AG20443 (cell line): ENCODE measurements at regions not wholly inside any gene's neighbourhood (a gene's known extent, or its start where the extent isn't known, plus 50 kb on each side); places are given as distances from the start of the nearest gene placed in this dataset.
A peak's percentile ranks its signal among the peaks of the same experiment; 100 is the strongest.

Experiments used
- DNase-seq: peaks from one replicate; pipeline ENCODE4 v3.0.0; 2012; ENCODE audit warnings: low spot score, mixed read lengths

- DNase-seq, result no peak
These were observed 320.0 kb upstream of the ATP2B1 start for GRCh38 chr12:90028635-90029051.

DNA sequence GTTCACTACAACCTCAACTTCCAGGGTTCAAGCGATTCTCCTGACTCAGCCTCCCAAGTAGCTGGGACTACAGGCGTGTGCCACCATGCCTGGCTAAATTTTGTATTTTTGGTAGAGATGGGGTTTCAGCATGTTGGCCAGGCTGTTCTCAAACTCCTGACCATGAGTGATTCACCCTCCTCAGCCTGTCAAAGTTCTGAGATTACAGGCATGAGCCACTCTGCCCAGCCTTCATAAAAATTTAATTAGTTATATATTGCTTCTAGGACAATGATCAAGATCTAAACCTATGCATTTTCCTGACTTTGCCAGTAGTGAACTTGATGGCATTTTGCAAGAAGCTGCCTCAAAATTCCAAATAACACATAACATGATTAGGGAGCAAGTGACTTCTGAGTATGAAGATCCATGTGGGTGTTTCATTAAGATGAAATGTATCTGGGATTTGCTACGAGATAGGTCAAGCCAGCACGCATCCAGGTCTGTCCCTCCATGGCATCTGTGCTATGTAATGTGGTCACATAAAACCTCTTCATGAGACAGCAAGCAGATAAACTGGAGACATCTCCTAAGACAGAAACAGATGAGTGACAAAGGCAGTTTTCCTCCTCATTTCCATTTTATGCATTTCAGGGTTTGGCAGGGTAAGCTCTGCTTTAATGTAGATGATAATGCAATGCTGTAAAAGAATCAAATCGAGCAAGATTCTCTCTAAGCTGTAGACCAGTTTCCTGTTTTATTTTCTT lies 319.4 kb upstream of the ATP2B1 start:
- DNase-seq, result no peak

DNA sequence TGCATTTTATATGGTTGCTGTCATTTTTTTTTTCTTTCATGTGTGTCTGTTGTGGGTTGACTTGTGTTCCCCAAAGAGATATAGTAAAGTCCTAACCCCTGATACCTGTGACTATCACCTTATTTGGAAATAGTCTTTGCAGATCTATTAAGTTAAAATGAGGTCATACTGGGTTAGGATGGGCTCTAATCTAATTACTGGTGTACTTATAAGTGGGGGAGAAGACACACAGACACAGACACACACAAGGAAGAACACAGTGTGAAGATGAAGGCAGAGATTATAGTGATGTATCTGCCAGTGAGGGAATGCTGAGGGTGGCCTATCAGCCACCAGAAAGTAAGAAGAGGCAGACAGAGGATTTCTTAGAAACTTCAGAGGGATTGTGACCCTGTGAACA lies 318.4 kb upstream of the ATP2B1 start:
- DNase-seq, result no peak

DNA sequence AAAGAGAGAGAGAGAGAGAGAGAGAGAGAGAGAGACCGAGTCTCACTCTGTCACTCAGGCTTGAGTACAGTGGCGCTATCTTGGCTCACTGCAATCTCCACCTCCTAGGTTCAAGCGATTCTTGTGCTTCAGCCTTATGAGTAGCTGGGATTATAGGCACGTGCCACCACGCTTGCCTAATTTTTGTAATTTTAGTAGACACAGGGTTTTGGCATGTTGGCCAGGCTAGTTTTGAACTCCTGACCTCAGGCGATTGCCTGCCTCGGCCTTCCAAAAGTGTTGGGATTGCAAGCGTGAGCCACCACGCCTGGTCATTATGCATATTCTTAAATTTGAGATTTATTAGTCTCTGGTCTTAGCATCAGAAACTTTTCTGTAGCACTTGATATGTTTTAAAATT lies 317.9 kb upstream of the ATP2B1 start:
- no peak for DNase-seq

- peak; percentile 57 for DNase-seq
These were observed 315.6 kb upstream of the ATP2B1 start for GRCh38 chr12:90024262-90024661.

- DNase-seq, result no peak
These were observed 314.7 kb upstream of the ATP2B1 start for GRCh38 chr12:90023207-90023900.

DNA sequence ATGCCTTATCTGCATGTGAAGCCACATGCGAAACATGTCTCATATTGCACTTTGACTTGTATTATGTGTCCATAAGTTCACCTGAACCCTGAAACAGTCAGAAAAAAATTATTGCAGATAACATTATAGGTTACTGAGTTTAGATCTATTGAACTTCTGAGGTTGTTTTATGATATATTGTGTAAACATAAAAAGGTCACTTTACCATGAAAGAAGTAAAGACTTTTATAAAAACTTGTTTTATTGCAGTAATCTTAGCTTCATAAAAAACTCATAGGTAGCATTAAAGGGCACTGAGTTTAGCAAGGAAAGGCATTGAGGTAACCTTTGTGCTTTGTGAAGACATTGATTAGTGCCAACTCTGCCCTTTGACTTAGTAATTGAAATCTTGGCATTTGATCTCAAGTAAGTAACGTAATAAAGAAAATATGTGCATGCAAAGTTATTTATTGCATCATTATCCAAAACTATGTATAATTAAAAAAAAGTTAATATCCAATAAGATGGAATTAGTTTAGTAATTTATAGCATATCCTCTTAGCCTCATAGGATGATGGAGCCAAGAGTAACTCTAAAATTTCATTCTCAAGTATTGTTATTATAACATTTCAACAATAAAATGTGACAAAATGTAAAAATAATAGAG lies 313.3 kb upstream of the ATP2B1 start:
- no peak for DNase-seq

DNA sequence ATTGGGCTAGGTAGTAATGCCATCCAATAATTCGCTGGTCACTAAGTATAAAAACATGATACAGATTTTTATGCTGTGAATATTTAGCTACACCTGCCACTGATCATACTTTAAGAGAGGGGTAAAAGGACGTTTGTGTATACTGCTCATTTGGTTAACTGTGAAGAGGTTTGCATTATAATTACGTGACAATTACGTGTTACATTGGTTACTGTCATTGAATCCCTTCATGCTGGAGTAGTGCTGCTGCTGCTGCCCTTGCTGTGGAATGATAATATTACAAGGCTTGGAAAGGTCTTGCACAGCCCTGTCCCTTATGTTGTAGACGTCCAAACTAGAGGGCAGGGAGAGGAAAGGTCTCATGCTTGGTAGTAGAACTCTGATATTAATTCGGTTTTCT lies 312.2 kb upstream of the ATP2B1 start:
- no peak for DNase-seq

- no peak for DNase-seq
These were observed 311.8 kb upstream of the ATP2B1 start for GRCh38 chr12:90020436-90020835.

- DNase-seq, result peak; percentile 32
These were observed 311.4 kb upstream of the ATP2B1 start for GRCh38 chr12:90020014-90020413.

DNA sequence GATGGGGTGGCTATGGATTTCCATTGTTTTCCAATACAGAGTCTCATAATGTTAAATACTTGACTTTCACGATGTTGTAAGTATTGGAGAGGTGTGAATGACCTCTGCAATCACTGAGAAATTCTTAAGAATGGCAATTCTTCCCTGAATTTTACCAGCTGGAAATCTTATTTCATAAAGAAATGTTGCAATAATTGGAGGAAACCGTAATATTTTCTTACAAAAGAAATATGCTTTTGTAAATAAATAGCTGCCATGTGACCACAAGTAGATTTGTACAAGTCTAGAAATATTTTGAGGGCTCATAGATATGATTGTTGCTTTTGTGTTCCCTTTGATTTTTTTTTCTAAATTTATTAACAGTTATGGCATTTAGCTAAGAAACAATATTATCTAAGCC lies 308.7 kb upstream of the ATP2B1 start:
- no peak for DNase-seq

GRCh38 chr12:90015228-90015627 lies 306.6 kb upstream of the ATP2B1 start:
- peak; percentile 38 for DNase-seq

GRCh38 chr12:90013409-90013808 lies 304.8 kb upstream of the ATP2B1 start:
- DNase-seq, result no peak

DNA sequence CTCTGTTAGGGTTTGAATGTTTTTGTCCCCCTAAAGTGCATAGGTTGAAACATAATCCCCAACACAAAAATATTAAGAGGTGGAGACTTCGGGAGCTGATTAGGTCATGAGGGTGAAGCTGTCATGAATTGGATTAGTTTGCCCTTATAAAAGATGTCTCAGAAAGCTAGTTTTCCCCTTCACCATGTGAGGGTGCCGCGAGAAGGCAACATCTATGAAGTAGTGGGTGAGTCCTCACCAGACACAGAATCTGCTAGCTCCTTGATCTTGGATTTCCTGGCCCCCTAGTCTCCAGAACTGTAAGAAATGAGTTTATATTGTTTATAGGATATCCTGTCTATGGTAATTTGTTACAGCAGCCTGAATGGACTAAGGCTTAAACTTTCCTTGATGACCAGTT lies 301.5 kb upstream of the ATP2B1 start:
- no peak for DNase-seq

DNA sequence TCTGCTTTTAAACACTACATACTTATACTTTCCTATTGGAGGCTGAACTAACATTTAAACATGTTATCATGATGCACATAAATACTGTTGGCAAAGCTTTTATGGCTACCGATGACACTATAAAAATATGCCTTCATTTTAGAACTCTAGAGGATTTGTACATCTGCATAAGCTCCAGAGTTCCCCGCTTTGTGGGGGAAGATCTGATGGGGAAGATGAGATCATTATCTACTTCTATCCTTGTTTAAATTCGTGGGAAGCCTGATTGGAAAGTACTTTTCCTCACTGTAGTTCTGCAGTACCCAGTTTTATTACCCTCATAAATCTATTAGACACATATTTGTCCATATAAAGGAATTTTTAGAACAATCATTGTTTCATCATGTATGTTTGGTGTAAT lies 299.6 kb upstream of the ATP2B1 start:
- no peak for DNase-seq

- no peak for DNase-seq
These were observed 295.9 kb upstream of the ATP2B1 start for GRCh38 chr12:90004319-90005074.

DNA sequence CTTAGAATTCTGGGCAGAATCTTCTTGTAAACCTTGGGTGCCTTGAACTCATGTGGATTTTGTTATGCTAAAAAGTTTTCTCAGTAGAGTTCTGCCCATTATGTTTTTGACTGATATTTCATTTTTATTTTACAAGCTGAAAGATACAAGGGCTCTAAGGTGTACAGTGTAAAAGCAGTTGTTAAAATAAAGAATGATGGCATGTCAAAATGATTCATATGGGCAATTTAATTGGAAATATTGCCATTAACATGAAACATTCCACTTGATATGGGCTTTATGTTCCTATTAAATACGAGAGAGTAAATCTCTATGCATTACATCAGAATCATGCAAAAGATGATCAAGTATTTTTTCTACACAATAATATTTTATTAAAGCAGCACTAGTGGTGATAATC lies 295.1 kb upstream of the ATP2B1 start:
- DNase-seq, result no peak

DNA sequence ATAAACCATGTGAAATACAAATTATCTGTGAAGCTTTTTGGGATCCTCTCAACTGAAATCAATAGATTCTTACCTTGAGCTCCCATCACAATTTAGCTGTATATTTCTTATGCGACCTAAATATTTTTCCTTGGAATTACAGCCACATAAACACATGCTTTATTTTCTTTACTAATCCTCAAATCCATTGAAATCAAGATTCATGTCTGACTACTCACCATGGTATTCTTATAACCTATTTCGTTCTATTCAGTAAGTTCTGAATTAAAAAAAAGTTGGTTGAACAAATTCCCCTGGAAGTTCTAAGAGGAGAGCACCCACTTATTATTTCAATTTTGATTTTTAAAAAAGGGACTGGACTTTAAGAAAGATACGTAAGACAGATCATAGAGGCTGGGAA lies 292.1 kb upstream of the ATP2B1 start:
- no peak for DNase-seq

GRCh38 chr12:89999699-90000505 lies 291.3 kb upstream of the ATP2B1 start:
- peak; percentile 46 for DNase-seq

- DNase-seq, result peak; percentile 28
These were observed 287.2 kb upstream of the ATP2B1 start for GRCh38 chr12:89995870-89996269.

DNA sequence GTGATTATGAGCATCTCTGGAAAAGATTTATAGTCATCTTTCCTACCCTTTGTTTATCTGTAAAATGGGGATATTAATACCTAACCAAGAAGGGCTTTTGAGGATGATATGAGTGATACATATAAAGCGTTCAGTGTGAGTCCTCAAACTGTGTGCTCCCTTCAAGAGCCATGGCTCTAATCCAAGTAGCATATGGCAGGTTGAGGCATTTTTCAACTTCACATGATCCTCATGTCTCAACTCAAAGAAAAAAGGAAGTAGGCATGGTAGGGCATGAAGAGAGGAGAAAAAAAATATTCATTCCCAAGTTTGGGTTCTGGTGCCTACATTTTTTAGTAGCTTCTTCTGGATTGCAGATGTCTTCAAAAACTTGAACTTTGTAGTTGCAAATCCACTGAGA lies 286.3 kb upstream of the ATP2B1 start:
- no peak for DNase-seq

DNA sequence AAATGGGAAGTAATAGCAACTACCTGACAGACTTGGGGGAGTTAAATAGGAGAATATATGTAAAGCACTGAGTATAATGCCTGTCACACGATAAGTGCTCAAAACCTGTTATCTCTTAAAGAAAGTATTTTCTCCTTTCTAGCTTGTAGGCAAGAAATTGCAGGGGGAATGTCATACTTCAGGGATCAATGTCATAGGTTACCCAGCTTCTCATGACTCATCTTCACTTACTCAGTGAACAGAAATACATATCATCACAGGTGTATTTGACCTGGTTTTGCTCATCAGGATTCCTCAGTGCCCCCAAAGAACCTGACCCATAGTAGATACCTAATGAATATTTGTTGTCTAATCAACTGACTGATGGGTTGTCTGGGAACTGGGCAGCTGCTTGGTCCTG lies 285.0 kb upstream of the ATP2B1 start:
- no peak for DNase-seq
